Middle frontal gyrus (tissue), 1 donor: ENCODE measurements at regions not wholly inside any gene's neighbourhood (a gene's known extent, or its start where the extent isn't known, plus 50 kb on each side); places are given as distances from the start of the nearest gene placed in this dataset.

Experiments used
- DNase-seq: peaks from one replicate; pipeline ENCODE4 v3.0.0-alpha.2; 2015; ENCODE audit warnings: low spot score; ENCODE audit errors: extremely low spot score

DNA sequence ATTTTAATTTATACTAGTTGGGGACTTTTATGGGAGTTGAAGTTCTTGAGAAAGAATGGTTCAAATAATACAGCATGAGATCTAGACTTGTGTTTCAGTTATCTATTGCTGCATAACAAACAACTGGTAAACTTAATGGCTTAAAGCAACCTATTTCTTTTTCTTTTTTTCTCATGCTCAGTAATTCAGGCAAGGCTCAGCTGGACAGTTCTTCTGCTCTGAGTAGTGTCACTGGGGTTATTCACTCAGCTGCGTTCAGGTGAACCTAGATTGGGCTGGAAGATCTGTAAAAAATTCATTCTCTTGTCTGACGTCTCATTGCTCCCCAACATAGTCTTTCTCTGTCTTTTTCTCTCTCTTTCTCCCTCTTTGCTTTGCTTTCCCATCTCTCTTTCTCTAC is 291.7 kb downstream of the GBA3 start:
- DNase-seq: no peak

DNA sequence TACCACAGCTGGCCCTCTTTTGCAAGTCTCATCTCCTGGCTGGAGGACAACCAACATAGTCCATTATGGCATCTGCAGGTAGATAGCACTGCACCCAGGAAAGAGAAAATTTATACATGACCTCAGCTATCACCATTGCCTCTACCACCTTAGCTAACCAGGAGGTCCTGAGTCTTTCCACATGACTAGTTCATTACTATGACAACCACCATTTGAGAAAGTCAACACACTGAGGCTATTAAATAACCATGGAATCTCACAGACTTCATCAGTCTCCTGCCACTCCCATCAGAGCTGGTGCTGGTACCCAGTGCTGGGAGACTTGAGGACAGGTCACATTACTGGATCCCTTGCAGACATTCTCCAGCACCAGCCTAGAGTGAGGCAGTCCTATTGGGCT is 285.9 kb downstream of the GBA3 start:
- DNase-seq: no peak

DNA sequence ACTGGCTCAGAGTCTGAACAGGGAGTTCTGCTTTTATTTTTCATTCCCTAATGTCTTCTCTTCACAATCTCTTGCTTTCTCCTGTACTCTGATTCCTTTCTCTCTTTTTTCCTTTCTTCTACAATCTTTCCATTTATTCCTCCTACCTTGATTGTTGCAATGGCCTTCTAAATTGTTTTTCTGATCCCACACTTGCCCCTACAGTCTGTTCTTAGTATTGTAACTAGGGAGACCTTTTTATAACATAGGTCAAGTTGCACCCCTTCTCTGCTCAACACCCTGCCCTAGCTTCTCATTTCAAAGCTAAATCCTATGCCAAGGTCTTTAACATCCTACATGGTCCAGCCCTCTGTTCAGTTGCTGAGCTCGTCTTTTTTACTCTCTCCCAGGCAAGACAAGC is 277.9 kb downstream of the GBA3 start:
- DNase-seq: no peak

DNA sequence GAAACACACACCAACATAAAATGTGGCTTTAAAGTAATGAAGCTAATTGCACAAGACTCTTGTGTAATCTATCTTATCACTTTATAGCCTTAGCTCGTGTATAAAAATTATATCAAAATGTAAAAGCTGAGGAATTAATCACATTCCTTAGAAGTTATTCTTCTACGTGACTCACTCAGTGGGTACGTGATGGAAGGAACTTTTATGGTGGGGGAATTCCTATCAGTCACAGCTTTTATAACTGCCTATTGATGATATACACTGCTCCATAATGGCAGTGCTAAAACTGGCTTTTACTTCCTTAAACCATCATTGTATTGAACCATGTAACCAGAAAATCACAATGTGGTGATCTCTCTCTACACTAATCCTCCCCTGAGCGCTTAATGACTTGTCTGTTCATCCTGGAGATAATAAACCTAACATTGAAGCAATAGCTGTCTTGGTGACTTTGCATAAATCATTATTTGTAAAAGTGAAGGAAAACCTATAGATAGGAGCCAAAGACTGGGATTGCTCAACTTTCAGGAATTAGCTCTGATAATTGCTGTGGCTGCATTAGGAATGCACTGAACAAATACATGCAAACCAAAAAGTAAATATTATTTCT is 276.7 kb downstream of the GBA3 start:
- no peak for DNase-seq

DNA sequence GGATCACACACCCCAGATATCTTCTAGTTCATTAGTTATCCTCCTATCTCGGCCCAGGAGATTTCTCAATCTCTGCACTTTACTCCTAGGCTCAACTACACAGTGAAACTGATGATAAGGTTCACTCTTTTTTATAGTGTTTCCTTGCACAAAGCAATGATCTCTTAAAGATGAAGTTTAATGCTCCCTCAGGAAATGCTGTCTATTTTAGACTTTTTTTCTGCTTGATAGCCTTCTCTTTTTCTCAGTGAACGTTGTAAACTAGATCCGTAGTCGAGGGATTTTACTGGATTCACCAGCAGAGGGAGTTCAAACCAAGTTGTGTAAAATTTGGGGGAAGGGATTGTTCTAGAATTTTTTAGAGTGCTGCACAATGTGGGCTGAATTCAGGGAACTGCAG is 269.6 kb downstream of the GBA3 start:
- DNase-seq: no peak

DNA sequence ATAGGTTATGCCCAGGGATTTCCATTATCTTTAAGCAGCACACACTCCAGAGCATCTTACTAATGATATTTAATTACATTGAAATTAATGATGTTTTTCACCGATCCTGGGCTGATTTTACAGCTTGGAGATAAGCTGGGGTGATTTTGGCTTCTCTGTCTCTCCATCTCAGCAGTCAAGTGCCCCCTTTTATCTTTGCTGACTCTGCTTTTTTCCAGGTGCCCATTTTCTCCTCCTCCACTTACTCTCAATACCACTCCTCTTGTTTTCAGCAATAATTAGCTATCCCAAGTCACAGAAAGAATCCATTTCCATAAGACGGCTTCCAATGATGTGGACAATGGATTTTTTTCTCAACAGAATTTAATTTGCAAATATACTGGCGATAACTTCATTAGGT is 266.7 kb downstream of the GBA3 start:
- no peak for DNase-seq

DNA sequence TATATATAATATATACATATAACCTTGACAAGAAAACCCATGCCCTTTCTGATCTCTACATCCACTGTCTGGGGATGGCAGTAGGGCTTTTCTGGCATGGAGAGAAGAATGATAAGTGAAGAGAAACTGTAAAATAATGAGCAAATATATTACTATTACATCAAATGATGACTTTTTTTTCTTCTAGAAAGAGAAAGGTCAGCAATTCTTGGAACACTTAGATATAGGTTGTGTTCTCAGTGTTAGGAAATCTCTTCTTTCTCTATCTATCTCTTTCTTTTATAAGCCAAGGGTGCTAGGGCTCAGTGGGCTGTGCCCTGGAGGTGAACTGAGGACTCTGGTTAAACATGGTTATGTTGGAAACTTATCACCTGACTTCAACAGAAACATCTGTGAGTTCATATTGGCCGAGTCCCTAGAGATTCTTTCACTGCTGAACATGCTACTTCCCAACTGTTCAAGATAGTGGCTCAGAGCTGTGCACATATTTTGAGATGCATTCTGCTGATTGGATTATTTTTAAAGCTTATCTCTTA is 265.1 kb downstream of the GBA3 start:
- DNase-seq: no peak

DNA sequence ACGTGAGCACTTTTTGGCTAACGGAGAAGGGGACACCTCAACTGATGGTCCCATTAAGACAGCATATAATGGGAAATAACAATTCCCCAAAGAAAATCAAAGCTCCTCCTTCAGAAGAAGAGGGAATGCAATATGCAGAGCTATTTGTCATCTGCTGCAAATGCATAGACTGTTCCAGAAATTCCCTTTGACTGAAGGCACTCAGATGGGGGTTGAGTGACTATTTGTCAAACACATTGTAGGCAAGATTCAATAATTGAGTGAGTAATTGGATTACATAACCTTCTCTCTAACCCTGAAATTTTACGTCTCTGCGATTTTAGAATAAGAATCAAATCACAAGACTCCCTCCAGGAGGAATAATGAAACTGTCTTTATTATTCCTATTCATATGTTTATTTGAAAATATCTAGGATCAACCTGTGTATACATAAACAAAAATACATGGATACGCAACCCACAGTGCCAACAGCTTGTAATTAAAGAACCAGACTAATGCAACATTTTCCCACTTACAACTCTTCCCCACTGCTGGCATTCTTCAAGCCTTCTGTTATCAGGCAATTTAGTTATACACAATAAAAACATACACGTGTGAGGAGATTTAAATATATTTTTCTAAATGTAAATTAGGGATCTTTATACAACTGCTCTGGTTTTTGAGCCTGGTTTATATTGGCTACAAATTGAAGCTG is 256.6 kb downstream of the GBA3 start:
- no peak for DNase-seq

DNA sequence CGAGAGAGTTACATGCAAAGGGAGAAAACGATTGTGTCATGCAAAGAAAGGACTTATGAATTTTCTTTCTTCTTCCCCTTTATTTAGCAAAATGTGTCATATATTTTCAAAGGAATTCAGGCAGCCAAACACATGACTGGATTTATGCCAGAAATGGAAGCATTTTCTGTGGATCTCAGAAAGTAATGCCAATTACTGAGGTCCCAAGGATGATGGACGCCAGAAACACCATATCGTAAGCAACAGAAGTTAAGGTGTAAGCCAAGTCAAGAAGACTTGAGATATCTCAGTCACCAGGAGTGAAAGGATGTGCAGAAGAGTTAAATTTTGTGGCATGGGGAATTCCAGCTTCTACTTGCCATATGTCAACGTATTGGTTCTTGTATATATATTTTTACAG is 255.1 kb downstream of the GBA3 start:
- no peak for DNase-seq

DNA sequence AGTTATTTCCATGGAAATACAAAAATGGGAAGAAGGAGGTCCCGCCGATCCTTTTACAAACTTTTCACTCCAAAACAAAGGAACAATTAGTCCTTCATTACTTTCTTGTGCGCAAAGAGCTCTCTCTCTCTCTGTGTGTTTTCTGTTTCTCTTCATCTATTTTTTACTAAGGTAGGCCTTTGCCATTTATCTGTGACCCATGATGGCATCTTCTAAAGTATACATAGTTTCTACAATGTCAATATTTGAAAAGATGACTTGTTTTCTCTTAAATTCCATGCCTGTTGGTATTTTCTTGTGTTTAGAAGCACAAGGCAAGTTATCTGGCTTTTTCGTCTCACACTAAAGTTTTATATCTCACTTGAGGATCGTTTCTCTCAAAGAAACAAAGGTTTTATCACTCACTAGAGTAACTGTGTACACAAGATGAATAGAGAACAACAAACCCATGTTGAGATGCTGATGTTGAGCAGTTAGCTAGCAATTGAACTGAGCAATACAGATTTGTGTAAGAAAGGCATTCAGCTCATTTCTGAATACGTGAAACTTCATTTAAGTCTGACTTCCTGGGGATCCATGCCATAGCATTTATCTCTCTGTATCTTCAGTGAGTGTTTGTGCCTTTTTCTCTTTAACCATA is 250.3 kb downstream of the GBA3 start:
- DNase-seq: no peak

DNA sequence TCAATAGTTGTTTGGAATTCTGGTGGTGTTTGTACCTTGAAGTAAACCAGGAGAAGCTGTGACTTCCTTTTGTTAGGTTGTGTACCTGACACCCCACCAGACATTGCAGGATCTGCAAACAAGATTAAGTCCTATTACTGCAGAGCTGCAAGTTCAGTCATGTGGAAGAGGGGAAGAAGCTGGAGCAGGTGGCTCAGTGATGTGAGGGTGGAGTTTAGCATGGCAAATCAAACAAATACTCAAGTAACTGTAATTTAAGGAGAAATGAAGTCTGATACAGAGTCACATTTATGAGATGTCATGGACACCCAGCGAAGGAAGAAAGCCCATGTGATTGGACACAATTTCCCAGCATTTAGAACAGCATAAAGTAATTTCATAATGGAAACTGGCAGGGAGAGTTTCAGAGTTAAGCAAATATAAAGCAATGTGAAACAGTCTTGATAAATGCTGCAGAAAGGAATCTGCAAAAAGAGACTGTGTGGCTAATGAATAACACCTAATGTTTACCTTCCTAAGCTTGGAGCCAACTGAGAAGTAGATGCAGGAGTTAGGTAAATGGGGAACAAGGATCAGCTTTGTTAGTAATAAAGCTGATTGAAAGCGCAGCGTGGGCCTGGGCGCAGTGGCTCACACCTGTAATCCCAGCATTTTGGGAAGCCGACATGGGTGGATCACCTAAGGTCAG is 249.1 kb downstream of the GBA3 start:
- no peak for DNase-seq

DNA sequence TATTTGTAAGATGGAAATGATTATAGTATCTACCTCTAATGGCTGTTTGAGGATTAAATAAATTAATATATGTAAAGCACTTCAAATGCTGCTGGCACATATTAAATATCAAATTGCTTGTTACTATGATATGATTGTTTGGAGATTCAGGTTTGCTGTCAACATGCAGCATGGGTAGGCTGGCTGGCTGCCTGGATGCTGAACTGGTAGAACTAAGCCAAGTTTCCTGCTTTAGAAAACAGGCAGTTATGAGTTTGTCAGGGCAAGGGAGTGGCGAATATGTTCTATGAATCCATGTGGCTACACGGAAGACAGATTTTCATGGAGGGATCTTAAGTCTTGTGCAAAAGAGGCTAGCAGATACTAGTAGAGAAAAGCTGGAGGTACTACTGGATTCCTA is 239.6 kb downstream of the GBA3 start:
- no peak for DNase-seq

DNA sequence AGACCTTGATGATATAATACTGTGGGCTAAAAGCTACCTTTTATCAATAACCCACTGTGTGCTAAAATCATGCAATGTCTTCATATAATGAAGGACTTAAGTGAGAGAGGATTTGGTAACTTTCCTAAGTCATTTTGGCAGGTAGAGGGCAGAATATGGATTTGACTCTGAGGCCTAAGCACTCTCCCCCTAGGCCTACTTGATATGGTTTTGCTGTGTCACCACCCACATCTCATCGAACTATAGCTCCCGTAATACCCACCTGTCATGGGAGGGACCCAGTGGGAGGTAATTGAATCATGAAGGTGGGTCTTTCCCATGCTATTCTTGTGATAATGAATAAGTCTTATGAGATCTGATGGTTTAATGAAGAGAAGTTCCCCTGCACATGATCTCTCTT is 229.7 kb downstream of the GBA3 start:
- no peak for DNase-seq

DNA sequence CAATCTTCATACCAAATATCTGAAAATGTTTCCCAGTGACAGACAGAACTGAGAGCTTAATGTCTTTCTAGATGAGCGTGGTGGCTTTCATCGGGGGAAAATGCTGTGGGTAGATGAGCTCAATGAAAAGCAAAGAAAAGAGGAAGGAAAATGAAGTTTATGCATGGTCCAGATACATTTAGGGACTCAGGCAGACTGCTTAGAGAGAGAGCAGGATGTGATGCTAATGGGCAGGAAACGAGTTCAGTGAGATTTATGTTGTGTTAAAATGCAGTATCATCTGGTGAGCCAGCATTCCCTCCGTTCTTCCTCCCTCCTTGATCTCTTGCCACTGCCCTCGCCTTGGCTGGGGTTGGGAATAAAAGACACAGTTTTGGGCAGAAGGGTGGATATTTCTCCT is 229.2 kb downstream of the GBA3 start:
- no peak for DNase-seq

DNA sequence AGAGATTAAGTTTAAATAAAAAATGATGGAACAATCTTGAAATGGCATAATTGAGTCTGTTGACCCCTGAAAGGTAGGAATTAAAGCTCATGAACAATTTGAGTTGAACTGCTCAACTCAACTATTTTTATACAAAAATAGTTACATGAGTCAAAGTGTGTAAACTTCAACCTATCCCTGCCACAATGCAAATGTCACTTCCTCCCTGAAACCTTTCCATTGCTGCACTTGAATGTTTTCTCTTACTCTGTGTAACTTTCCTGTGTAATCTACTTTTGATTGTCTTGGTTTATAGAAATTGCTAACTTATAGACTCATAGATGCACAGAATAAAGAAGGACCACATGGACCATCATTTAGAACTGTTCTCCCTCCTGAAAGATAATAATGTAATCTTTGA is 218.5 kb downstream of the GBA3 start:
- DNase-seq: no peak

DNA sequence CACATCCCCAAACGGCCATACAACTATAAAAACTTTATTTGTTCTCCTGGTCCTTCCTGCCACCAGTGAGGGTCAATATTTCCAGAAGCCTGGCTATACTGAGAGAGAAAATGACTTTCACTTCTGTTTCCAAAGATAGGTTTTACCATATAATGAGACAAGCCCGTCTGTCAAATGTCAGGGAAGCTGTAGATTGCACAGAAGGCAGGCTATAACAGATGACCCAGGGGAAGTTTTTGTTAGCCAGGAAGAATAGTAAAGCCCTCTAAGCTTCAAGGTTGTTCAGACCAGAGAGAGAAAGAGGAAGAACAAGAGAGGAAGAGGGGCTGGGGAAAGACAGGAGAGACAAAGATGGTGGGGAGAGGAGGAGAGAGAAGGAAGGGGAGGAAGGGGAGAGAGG is 217.5 kb downstream of the GBA3 start:
- DNase-seq: no peak

DNA sequence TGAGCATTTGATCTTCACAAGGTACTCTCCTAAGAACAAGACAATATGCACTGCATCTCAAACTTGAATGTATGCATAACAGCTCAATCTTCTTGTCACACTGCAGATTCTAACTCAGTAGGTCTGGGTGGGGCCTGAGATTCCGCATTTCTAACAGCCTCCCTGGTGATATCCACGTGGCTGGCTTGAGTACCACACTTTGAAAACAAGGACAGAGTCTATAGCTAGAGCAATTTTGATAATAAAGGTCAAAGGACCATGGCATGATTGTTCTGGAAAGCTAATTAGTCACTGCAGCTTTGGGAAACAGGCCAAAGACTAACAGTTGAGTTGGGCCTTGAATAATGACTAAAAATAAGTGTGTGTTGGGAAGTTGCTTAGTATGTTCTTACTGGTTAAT is 213.3 kb downstream of the GBA3 start:
- DNase-seq: no peak

DNA sequence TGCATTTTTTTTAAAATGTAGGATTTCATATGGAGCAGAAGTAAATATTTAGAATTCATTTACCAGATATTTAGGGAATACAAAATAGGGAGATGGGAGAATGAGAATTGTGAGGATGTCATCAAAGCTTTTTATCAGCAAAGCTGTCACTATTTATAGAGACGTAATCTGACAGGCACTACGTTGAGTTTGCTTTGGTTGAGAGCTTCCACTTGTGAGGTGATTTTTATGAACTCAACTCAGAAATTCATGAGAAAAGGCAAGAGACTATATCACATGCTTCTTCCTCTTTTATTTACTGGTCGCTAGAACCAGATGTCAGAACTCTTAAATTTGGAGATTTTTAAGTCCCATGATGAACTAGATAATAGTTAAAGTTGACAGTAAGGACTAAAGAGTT is 211.2 kb downstream of the GBA3 start:
- DNase-seq: no peak

DNA sequence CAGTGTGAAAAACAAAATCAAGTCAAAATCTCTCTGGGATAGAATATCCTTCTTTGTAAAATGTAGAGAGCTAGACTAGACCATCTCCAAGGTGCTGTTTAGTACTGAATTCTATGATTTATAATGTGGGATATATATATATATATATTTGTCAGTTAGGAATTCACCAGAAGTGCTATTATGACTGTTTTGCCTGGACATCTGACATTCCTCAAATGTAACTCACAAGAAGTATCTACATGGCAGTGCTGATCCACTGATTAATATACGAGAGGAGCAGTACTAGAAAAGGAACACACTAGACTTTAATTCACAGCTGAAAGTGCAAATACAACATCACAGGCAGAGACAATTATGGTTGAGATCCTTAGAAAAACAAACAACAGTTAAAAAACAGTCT is 208.9 kb downstream of the GBA3 start:
- no peak for DNase-seq

DNA sequence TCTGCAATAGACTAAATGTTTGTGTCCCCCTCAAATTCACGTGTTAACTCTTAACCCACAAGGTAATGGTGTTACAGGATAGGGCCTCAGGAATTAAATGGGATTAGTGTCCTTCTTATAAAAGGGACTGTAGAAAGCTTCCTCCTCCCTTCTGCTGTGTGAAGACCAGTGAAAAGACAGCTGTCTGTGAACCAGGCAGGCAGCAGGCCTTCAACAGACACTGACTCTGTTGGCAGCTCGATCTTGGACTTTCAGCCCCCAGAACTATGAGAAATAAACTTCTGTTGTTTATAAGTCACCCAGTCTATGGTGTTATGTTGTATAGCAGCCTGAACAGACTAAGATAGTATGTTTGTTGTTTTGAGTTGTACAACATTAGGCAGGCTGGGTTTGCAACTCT is 208.1 kb downstream of the GBA3 start:
- DNase-seq: no peak

DNA sequence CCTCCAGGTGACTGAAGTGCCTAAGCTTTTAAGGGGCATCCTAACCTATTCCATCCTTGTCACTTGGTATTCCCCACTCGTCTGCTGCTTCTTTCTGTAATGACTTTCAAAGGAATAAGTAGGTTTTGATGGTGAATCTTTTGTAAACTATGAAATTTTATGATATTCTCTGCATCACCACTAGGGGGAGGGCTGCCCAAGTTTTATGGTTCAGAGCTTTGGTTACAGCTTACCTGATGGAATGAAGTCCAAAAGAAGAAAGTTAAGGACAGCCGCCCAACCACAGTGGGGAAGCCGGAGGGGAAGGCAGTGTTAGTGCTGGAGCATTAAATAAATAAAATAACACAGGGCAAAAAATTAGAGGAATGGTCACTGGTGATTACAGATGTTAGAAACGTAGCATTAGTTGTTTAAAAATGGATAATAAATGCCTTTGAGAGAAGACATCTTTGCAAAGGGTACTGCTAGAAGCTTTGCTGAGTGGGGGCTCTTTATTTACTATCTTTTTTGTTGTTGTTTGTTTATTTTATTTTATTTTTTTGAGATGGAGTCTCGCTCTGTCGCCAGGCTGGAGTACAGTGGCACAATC is 204.9 kb downstream of the GBA3 start:
- DNase-seq: no peak

DNA sequence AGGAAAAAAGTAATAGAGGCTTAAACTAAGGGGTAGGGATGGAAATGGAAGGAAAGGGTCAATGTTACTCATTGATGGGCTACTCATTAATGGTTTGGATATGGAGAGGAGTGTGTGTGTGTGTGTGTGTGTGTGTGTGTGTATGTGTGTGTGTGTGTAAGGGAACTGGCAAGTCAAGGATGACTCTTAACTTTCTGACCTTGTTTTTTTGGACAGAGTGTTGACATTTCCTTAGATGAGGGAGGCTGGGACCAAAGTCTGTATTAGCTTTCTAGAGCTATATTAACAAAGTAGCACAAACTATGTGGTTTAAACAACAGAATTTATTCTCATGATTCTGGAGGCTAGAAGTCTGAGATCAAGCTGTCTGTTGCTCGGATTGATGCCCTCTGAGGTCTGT is 202.7 kb downstream of the GBA3 start:
- no peak for DNase-seq
